Kidney glomerular epithelial cell (primary cell): ENCODE measurements at regions not wholly inside any gene's neighbourhood (a gene's known extent, or its start where the extent isn't known, plus 50 kb on each side); places are given as distances from the start of the nearest gene placed in this dataset.

Experiments
- DNase-seq: peaks from one replicate; lab custom pipeline; 2025; lab: John Stamatoyannopoulos, UW

DNA sequence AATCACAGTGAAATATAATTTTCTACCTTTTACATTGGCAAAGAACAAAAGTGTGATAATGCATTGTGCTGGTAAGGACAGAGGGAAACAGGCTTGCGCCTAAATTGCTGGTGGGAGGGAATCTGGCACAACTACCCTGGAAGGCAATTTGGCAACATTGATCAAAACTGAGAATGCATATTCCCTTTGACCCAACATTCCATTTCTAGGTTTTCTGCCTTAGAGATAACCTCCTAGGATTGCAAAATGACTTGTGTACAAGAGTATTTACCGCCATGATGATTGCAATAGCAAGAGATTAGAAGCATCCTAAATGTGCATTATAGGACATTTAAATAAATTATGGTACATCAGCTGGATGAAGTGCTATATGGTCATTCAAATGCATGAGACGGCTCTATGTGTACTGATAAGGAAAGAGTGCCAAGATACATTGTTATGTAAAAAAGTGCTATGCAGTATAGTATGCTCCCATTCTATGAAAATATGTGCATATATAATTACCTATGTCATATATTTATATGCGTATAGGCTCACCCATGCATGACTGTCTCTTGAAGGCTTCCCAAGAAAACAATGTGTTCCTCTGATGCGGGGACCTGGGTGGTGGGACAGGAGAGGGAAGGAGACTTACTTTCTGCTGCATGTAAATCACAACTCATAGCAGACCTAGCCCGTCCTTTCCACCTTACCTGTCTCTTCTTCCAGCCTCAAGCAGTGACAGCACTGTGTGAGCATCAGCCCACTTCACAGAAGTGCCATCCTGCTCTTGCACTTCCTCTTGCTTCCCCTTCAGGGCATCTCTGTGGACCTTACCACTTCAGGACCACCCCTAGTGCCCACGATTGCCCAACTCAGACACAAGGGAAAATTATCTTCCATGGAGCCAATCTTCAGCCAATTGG lies 249.9 kb upstream of the TLE3 start:
- DNase-seq = no peak

DNA sequence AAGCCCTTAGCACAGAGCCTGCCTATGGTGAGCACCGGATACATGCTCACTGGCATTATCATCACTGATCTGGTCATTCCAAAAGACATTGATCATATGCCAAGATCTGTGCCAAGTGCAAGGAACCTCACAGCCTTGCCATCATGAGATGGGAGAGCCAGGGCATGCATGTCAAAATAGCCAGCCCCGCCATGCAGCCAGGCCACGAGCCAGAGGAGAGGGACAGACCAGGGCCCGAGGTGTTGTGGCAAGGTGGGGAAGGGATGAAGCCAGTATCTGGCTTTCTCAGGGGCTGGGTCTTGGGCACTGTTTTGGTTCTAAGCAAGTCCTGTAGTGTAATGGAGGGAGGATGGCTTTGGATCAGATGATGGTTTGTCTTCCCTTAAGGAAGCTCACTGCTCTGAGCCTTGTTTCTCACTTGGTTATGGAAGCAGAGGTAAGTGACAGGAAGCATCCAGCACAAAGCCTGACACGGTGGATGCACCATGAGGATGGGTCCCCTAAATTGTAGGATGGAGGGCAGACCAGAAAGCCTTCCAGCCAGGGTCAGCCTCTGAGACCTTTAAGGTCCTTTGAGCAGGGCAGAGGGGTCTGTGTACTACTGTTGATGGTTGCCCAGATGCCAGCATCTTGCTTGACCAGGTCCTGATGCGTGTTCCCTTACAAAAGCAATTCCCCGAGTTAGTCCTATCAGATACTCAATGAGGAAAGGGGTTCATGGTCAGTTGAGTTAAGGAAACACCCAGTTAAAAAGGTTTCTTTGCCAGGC lies 247.7 kb upstream of the TLE3 start:
- DNase-seq = no peak

DNA sequence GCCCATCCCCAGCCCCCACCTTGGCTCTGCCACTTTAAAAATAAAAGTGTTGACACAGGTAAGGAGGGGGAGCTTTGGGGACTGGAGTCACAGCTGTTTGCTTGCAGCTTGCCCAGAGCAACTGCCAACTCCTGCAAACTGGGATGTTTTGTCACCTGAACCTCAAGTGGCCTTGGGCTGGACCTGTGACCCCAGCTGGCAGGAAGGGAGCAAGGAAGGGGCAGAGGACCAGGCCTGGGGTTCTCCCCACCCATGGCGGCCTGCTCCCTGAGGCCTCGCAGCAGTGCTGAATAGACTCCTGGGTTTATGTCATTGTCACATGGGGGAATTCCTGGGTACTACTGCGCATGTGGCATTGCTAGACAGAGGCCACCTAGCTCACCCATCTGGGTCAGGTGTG lies 246.9 kb upstream of the TLE3 start:
- no peak for DNase-seq

DNA sequence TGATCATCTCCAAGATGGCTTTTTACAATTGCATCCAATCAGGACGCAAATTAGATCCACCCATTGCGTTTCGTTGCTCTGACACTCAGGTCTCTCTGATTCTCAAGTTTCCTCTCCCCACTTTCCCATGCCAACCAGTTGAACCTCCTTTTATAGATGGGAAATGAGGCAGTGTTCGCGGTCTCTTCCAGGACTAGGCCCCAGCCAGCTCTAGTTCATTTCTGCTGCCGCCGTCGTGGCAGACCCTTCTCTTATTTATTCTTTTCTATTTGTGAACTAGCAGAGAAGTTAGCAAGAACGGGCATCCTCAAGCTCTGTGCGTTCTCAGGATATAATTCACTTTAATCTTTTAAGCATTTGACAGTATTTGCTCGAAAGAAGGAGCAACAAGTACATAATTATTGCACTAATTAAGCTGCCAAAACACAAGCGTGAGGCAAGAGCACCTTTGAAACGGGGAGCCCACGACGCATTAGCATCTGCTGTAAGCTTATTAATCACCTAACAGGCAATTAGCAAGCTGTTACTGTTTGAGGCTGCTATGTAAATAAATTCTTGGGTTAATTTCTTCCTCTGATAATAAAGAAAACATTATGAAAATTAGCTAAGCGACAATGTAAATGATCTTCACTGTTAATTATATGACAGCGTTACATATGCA lies 246.4 kb upstream of the TLE3 start:
- DNase-seq = no peak

DNA sequence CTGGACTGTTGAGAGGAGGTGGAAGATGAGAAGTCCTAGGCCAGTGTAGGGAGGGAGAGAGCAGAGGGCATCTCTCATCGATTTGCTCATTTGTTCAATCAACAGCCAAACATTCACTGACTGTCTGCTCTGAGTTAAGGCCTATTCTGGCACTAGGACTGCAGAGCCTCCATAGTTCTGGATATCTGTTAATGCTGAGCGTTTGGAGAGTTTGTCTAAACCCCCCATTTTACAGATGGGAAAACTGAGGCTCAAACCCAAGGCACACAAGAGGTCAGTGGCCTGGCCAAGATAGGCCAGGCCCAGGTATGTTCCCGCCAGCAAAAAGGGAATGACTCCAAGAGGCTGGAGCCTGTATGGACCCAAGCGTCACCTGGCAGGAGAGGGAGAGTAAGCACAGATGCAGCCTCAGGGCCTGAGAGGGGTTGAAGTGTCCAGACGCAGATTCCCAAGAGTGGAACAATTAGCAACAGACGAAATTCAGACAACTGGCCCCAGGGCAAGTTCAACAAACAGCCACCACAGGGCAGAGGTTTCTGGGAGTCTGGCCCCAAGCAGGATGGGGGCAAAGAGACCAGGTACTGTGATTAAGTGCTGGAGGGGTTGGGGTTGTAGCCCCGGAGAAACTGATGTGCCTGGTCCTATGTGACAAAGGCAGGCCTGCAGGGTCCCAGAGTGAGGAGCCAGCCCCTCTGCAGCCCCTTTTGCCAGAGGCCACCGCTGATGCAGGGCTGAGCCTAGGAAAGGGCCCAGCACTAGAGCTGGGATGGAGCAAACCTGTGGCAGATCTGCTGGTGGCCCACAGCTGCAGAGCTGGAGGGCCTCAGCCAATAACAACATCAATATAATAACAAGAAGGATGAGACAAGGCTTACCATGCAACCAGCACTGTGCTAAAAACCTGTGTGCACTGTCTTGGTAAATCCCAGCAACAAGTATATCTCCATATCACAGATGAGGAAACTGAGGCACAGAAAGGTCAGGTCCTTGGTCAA lies 245.1 kb upstream of the TLE3 start:
- DNase-seq = no peak

DNA sequence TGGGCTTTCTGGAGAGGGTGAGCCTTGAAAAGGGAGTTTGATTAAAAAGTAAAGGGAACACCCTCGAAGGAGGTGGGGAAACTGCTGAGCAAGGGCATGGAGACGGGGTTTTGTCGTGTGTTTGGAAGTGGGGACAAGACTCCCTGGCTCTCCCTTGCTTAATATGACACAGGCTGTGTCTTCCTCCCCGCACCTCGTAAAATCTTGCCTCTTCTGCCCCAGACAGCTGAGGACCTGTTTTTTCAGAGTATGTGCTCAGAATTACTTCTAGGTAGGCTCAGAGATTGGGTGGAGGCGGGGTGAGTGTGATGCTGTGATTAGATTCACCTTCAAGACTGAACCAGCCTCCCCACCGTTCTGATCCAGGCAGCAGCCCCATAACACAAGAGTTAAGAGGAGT lies 244.4 kb upstream of the TLE3 start:
- DNase-seq = no peak

DNA sequence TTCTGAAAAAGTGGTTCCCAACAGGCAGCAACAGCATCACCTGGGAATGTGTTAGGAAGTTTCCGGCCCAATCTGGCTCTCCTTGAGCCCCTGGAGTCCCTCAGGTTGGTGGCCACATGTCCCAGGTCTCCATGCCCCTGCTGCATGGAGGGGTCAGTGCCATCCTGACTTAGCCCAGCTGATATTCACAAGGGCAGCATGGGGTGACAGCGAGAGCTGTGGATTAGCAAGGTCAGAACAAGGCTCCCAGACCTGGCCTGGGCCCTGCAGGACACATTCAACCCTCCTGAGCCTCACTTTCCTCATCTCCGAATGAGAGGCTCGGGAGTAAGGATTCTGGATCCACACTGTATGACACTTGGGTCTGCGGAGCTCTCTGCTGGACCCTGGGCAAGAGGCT lies 243.8 kb upstream of the TLE3 start:
- DNase-seq = no peak

DNA sequence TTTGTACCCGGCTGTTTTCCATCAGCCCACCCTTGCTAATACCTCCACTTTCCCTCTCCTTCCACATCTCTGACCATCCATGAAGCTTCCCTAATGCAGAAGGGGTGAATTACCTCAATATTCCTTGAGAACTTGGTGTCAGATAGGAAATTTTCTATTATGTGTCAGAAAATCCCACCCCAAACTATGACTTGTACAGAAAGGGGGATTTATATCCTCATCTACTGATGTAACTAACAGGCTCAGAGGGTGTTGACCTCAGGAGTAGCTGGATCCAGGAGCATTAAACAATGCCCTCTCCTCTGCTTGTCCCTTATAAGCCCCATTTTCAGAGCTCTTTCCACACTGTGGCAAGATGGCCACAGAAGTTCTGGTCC lies 242.8 kb upstream of the TLE3 start:
- DNase-seq = no peak

DNA sequence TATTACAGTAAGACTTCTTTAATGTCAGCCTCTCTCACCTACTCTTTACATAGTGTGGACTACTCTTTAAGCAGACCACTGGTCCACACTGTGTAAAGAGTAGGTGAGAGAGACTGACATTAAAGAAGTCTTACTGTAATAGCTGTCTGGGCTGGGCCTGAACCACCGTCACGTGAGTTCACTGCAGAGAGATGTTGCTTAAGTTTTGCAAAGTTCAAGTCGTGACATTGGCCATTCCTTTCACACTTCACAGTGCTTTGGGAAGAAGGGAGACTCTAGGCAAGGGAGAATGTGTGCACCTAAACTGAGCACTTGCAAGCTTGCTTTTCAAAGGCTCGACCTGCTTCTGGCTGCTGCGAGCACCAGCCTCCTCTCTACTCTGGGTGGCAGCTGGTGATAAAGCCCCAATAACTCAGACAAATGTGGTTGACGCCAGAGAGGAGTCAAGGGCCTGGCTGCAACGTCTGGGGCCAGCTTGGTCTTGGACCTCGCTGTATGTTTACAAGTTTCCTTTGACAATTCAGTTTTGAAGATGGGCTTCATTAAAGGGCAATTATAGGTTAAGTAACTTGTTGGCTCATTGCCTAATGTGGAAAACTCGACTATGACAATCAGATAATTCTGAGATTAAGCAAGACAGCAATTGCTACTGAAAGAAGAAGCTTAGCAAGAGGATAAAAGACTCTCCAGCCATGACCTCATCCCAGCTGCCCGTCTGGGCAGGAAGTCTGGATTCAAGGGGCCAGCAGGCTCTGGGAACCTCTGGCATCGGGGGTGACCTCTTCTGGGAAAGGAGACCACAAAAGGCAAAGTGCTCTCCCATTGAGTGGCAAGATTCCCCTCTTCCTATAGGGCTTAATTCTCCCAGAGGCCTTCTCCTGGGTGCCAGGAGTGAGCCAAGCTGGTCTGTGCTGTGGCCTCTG lies 242.1 kb upstream of the TLE3 start:
- no peak for DNase-seq

DNA sequence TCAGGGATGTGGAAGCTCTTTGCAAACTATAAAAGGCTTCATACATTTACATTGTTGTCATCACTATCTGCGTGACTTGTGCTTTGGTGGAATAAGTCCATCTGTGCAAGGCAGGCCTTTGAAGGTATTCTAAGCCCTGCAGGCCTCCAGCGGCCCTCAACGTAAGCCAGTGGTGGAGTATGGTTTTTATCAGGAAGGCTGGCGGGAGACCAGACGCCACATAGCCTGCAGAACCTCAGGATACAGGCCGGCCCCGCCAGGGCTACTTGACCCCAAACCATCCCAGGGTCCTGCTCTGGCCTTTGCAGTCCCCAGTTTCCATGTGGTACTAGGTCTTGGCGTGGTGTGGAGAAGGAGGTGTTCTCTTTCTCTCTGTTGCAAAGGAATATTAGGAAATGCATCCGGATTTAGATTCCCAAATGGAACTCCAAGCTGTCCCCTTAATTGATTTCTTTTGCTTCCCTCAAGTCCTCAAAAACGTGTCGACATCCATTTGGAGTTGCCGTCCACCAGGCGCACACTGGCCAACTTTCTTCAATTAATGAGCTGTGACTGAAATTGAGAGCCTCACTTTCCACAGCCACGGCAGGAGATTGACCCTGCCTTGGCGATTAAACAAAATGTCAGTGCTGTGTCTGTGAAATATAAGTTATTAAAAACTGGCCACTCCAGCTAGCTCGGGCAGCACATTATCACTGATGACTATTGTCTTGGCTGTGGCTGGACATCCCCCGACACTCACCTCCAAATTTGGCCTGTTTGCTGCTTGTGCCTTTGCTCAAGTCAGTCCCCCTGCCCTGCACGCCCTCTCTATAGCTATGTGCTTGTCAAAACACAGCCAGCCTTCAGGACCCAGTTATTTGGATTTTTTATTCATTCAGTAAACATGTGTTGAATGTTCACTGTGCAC lies 239.8 kb upstream of the TLE3 start:
- DNase-seq = no peak

DNA sequence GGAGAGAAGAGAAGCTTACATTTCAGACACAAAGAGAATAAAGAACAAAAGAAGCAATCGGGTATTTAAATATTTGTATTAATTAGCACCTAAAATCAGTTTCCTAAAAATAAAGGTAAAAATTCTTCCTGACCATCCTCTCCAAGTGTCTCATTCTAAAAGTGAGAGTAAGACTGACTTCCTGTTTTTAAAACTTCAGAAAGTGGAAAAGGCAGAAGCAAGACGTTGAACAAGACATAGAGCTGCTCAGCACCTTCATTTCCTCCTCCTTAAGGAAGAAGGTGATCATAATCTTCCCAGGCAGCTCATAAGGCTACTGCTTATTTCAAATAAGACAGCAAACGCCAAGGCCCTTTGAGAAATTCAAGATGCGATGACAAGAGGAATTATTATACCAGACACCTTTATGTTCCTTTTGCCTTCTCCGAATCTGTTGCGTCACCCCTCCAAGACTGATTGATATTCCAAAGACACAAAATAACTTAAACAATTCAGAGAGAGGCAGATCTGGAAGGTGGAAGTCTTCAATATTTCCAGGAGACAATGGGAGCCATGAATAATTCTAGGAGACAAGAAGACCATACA lies 238.8 kb upstream of the TLE3 start:
- no peak for DNase-seq

DNA sequence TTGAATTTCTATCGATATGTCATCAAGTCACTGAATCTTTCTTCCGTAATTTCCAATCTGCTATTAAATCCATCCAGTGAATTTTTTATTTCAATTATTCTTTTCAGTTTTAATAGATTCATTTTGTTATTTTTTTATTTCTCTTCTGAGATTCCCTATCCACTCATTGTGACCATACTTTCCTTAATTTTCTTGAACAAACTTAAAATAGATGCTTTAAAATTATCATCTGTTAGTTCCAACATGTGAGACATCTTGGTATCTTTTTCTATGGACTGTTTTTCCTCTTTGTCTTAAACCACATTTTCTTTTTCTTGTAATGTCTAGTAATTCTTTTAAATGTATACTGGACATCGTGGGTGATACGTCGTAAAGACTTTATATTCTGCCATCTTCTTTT lies 236.6 kb upstream of the TLE3 start:
- no peak for DNase-seq

DNA sequence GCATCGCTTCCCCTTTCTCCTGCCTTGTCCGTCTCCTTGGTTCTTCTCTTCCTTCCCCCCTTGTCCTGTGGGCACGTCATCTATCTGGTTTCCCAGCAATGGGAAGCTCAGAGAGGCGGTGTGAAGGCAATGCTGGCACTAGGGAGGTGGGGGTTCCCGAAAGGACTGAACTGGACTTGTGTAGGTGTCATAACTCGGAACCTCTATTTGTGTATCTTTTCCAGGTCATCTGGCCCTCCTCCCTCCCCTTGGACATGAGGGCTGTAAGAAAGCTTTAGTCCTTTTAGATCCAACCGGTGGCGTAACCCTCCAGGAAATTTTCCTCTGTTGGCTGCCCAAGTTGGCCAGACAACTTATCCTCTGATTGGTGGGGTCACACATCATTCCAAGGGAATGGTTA lies 231.5 kb upstream of the TLE3 start:
- DNase-seq = no peak

DNA sequence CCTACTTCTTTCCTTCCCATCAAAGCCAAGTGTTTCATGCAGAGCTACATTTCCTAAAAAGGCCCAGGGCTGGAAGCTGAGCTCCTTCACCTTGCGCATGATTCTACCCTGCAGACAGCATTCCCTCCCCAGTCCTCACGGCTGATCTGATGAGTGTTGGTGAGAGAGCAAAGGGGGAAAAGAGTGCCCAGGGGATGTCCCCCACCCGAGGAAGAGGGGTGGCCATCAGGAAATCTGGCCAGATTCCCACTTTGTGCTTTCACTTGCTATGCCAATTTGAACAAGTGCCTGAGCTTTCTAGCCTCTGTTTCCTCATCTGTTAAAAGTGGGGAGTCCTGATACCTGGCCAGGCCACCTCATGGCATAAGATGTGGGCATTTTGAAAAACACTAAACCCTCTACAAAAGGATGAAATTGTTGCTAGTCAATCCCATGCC lies 231.0 kb upstream of the TLE3 start:
- DNase-seq = no peak

DNA sequence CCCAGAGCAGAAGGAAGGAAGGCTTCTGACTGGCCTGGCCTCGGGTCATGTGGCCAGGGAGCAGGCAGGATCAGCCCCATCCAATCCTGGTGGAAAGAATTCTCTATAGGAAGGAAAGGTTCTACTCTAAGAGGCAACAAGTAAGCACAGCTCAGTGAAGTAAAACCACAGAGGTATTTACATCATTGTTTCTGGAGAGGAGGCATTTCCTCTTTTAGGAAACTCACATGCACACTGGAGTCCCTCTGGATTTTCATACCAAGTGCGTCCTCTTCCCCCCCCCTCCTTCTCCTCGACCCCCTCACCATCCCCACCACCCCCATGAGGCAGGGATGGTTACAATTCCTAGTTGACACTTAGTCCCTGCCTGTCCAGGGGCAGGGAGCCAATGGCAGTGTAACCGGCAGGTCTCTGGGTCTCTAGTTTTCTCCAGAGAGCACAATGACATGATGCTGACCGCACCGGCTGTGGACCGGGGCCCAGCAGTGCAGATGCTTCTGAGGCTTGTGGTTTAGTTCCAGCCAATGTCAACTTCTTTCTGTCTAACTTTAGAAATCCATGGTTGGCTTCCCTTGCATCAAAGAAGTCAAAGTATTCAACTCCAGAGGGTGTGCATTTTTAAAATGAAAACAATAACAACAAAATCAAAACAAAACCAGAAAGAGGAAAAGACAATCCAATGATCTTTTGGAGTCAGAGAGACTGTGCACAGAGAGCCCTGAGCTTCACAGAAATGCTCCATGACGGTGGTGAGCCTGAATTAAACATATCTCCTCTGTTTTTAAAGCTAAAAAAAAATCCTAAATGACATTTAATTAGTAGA lies 230.3 kb upstream of the TLE3 start:
- peak; percentile 44 for DNase-seq

DNA sequence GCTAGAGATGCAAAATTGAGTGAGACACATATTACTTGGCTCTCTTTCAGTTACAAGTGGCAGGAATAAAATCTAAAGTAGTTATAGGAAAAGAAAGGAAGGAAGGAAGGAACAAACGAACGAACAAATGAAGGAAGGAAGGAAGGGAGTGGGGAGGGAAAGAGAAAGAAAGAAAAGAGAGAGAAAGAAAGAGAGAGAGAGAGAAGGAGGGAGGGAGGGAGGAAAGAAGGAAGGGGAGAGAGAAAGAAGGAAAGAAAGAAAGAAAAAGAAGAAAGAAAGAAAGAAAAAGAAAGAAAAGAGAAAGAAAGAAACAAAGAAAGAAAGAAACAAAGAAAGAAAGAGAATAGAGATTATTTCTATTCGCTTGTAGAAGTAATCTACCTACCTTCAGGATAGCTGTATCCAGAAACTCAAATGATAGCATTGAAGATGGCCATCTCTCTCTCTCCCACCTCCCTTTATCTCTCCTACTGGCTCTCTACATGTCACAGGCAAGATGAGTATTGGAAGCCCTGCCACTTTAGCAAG lies 229.7 kb upstream of the TLE3 start:
- DNase-seq = no peak

DNA sequence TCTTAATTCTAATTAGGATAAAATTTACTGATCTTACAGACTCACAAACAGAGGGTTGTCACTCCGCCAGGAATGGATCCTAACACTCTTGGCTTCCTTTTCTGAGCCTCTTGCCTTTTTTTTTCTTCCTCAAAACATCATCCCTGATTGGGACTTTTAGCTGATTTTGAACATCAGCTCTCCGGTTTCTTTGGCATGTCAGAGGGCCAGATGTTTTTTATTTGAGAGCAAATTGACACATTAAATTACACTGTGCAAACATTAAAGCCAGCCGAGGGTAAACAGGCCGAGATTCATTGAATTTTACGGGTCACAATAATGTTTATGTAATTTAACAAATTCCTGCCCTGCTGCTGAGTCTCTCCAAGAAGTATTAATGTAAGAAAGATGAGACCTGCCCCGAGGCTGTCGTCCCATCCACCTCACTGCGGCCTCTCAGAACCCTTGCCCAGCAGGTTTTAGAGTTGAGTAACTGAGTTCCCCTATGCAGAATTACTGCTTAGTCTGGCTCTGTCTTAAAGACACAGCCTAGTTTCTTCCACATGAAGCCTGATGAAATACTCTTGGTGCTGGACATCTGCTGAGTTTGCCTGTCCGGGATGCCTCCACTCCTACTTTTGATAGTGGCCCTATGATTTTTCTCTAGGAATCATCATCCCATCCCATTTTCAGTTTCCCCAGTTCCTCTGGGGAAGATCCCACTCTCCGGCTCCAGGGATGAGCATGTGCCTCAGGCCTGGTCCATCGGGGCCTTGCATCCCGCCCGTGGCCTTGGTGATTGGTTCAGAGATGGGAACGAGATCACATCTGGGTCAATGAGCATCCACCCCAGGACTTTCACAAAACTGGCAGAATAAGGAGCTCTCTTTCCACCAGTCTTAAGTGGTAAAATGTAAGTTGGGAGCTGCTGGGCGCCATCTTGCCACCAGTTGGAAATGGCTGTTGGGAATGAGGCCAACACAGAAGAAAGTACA lies 226.6 kb upstream of the TLE3 start:
- no peak for DNase-seq
